Kidney (tissue), 13 donors: ENCODE measurements at regions not wholly inside any gene's neighbourhood (a gene's known extent, or its start where the extent isn't known, plus 50 kb on each side); places are given as distances from the start of the nearest gene placed in this dataset.

ENCODE experiments used
- DNase-seq, 5 donors: peaks; one replicate each; pipeline ENCODE4 v3.0.0-alpha.2; 2013 to 2020
- FAIRE-seq: peaks from 2 replicates; lab custom pipeline; 2012; peaks lifted over from hg19 to GRCh38; lab: Jason Lieb, UNC
- H3K27ac ChIP-seq, 2 donors: one replicate each; pipeline ENCODE4 v1.7.0; 2013; ENCODE audit warnings: low read depth in 2 of 2, low read length in 2 of 2, inconsistent platforms in 1 of 2
- H3K27me3 ChIP-seq: one replicate; pipeline ENCODE4 v1.7.1; 2013; ENCODE audit warnings: low read length, inconsistent platforms; ENCODE audit not compliant: control insufficient read depth, insufficient read depth
- H3K36me3 ChIP-seq, 3 donors: one replicate each; pipeline versions ENCODE4 v1.7.0 to v1.7.1; 2013; ENCODE audit warnings: low read length in 3 of 3, control low read depth in 1 of 3, inconsistent platforms in 1 of 3; ENCODE audit not compliant: insufficient read depth in 3 of 3, control insufficient read depth in 2 of 3
- H3K4me1 ChIP-seq, 3 donors: one replicate each; pipeline versions ENCODE4 v1.7.0 to v1.7.1; 2013; ENCODE audit warnings: low read length in 3 of 3, inconsistent platforms in 1 of 3, low read depth in 1 of 3; ENCODE audit not compliant: control insufficient read depth in 2 of 3, insufficient read depth in 2 of 3
- H3K4me3 ChIP-seq, 3 donors: one replicate each; pipeline versions ENCODE4 v1.7.0 to v1.8.1; 2013; ENCODE audit warnings: low read length in 3 of 3, control low read depth in 1 of 3, inconsistent platforms in 1 of 3
- H3K9ac ChIP-seq, 3 donors: one replicate each; pipeline versions ENCODE4 v1.7.0 to v1.7.1; 2013; ENCODE audit warnings: low read length in 3 of 3, control low read depth in 1 of 3, inconsistent platforms in 1 of 3
- H3K9me3 ChIP-seq, 3 donors: one replicate each; pipeline versions ENCODE4 v1.7.0 to v1.7.1; 2013; ENCODE audit warnings: low read length in 3 of 3, control low read depth in 1 of 3, inconsistent platforms in 1 of 3; ENCODE audit not compliant: control insufficient read depth in 2 of 3, insufficient read depth in 1 of 3
- CTCF ChIP-seq: IDR thresholded peaks from 3 replicates; pipeline ENCODE4 v1.5.1; 2012; ENCODE audit warnings: mild to moderate bottlenecking, moderate library complexity, borderline replicate concordance; ENCODE audit not compliant: insufficient read depth; ENCODE audit errors: extremely low read depth
- intact Hi-C: fragments of 100-400 bp; cut with DNase I; formaldehyde crosslinking; loops from one replicate; pipeline ENCODE4 v1.11.1; 2022
- donor health status: control.
- donor health status: control.
- donor health status: control.
- donor health status: control.
- donor health status: control.
- donor health status: DM: yes; HTN: yes; CAD: no.
- donor health status: Normal renal cell carcinoma (clear cell type).

GRCh38 chr4:159489646-159490045 lies 386.8 kb downstream of the RAPGEF2 start:
- intact Hi-C loops = no loop called here
- FAIRE-seq = no peak

GRCh38 chr4:159495515-159496236 lies 392.8 kb downstream of the RAPGEF2 start:
- intact Hi-C loops = no loop called here
- H3K36me3 ChIP-seq = no peaks in the 10 kb centered on the region

More at GRCh38 chr4:159489646-159490045, 386.8 kb downstream of the RAPGEF2 start:
- Histone ChIP-seq H3K4me3 (no peak overlapping the region), H3K9ac (no peak overlapping the region), H3K27ac (no peak overlapping the region), H3K27me3 (no peaks in the 10 kb centered on the region), H3K36me3 (no peaks in the 10 kb centered on the region), H3K4me1 (no peaks in the 10 kb centered on the region), H3K9me3 (no peaks in the 10 kb centered on the region)
- DNase-seq = no peak
- TF ChIP-seq CTCF = no peak

GRCh38 chr4:159496248-159496647 lies 393.4 kb downstream of the RAPGEF2 start:
- FAIRE-seq (no peak), DNase-seq (no peak)
- H3K27ac ChIP-seq = no peak overlapping the region
- no peaks in the 10 kb centered on the region for H3K27me3 ChIP-seq
- no peak overlapping the region for H3K4me3 ChIP-seq
- H3K9ac ChIP-seq = no peak overlapping the region
- no peaks in the 10 kb centered on the region for H3K9me3 ChIP-seq
- intact Hi-C loops = no loop called here
- TF ChIP-seq CTCF = no peak
- H3K4me1 ChIP-seq = peaks cover 0 to 3% (median 0%) of the 10 kb centered on the region in 3 donors
- H3K36me3 ChIP-seq = no peaks in the 10 kb centered on the region

More at GRCh38 chr4:159495515-159496236, 392.8 kb downstream of the RAPGEF2 start:
- DNase-seq (no peak), FAIRE-seq (no peak)
- peaks cover 0 to 3% (median 0%) of the 10 kb centered on the region in 3 donors for H3K4me1 ChIP-seq
- no peak overlapping the region for H3K4me3 ChIP-seq
- no peaks in the 10 kb centered on the region for H3K9me3 ChIP-seq
- H3K9ac ChIP-seq = no peak overlapping the region
- H3K27me3 ChIP-seq = no peaks in the 10 kb centered on the region
- no peak overlapping the region for H3K27ac ChIP-seq
- no peak for TF ChIP-seq CTCF
